Inferior parietal cortex (tissue), 1 donor: ENCODE measurements at regions not wholly inside any gene's neighbourhood (a gene's known extent, or its start where the extent isn't known, plus 50 kb on each side); places are given as distances from the start of the nearest gene placed in this dataset.
"Not testable (repeated sequence)": the region's sequence is repeated elsewhere in the genome, so short reads cannot be mapped to it uniquely, and the experiment has no call there.

Experiments used
- DNase-seq: peaks from one replicate; pipeline ENCODE4 v3.0.0-alpha.2; 2016; ENCODE audit errors: extremely low spot score

GRCh38 chr17:13785981-13786598 is 184.4 kb upstream of the HS3ST3A1 start:
- DNase-seq, result no peak

DNA sequence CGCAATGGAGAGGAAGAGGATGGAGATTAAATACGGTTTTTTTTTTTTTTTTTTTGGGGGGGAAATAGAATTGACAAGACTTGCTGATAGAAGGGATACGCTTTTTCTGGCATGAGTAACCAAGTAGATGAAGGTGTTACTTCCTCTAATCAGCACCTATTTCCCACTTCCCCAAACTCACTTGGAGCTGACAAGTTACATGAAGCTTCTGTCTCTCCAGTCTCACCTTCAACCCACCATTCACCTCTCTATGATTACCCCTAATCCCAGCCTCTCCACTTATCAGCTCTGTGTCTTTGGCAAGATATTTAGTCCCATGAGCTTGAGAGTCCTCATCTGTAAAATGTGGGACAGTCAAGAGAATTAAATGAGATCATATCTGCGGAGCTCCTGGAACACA is 185.9 kb upstream of the HS3ST3A1 start:
- DNase-seq, result no peak

DNA sequence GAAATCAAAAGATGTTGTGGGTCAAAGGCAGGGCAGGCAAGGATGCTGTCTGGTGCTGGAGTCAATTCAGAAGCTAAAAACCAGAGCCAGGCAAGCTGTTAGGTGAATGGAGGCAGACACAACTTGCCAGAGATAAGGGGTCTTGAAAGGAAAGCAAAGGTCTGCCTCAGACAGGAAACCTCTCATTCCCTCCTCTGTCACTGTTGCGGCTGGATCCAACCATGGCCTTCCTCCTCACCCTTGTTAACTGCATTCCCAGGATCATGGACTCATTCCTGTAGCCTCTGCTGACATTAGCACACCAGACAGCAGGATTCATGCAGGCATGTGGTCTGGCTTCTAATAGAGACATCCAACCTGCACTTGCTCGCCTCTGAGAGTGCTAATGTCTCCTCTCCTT is 186.7 kb upstream of the HS3ST3A1 start:
- no peak for DNase-seq

DNA sequence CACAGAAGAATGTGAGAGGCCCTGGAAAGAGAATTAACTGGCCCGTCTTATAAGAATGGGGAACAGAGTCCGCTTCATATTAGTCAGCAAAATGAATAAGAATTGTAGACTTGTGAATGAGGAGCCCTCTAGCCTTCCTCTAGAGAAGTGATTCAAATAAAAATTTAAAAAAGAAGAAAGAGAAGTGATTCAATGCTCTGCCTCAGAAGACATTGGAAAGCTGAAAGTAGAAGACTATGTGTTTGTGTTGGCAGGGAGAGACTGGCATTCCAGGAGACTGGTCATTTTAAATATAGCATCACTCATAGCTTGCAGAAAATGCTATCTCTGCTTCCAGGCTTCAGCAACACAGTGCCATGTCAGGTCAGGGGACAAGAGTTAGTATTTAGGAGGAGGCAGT is 190.6 kb upstream of the HS3ST3A1 start:
- DNase-seq, result no peak

DNA sequence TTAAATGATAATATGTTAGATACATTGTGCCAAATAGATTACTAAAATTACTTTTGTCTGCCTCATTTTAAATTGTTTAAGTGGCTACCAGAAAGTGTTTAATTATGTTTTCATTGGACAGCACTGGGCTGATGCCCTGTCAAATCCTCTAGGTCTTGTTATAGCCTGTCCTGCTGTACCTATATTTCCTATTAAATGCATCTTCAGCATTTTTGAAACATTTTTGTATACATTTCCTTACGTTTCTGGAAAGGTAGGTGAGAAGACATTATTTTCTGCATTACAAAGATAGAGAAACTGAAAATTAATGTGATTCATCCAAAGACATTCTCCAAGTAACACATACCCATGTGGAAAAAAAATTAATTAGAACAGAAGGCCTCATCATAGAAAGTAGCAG is 192.2 kb upstream of the HS3ST3A1 start:
- DNase-seq, result no peak

GRCh38 chr17:13797863-13798262 is 196.1 kb upstream of the HS3ST3A1 start:
- DNase-seq, result no peak

GRCh38 chr17:13806092-13806491 is 204.4 kb upstream of the HS3ST3A1 start:
- DNase-seq, result no peak

DNA sequence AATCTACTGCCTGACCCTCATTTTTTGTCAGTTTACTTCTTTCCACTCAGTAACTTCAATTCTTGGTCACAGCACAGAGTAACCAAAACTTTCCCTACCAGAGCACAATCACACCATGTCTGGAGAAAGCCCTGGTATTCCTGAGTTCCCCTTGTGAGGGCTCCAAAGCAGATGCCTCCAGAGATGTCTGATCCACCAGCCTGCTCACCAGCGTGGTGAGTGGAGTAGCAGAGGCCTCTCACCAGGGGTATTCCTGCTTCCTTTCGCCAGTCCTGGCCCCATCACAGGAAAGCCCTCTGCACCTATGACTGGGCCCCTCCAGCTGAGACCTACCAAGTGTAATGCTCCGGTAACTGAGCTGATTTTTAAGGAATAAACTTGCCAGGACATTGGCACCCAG is 205.4 kb upstream of the HS3ST3A1 start:
- DNase-seq, result no peak

DNA sequence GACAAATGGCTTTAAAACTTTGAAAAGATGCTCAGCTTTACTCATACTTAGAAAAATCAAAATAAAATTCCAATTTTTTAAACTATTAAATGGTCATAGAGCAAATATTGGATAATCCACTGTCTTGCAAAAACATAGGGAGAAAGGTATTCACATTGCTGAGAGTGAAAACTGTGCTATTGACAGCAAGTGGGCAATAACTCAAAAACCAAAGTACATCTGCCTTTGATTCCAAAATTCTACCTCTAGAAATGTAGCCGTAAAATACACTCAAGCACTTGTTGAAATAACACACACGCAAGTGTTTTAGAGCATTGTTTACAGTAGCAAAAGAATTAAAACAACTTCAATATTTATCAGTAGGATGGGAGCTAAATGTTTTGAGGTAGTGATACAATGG is 210.6 kb upstream of the HS3ST3A1 start:
- no peak for DNase-seq

DNA sequence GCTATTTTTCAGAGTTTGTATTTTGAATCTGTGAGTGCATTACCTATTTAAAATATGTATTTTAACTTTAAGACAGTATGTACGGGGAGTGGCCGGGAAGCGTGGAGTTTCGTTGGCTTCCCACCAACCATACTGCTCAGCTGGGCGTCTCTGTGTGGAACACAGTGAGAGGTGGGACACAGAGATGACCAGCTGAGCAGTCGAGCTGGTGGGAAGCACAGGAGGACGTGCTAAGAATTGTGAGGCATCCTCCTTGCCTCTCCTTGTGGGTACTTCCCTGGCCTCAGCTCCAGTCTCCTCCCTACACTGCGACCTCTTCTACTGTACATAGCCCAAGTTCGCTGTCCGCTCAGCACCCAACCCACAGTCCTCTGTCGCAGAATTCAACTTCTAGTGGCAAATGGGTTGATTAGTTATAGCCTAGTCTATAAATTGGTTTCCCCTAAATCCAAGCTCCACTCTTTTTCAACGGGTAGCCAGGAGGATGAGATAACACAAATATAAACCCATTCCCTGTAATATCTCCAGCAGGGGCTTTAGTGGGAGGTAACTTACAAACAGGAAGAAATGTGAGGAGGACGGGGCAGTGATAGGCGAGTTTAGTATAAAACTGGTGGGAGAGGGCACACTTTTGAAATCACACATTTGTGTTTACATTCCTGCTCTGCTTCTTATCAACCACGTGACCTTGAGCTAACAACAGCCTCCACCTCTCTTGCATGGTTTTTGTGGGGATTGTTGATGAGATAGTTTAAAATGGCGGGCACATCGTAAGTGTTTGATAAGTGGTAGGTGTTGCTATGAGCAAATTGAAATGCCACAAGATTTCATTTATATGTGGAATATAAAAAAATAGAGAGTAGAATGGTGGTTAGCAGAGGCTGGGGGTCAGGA is 211.9 kb upstream of the HS3ST3A1 start:
- no peak for DNase-seq

- DNase-seq, result no peak
These were observed 221.0 kb upstream of the HS3ST3A1 start for GRCh38 chr17:13822700-13823099.

DNA sequence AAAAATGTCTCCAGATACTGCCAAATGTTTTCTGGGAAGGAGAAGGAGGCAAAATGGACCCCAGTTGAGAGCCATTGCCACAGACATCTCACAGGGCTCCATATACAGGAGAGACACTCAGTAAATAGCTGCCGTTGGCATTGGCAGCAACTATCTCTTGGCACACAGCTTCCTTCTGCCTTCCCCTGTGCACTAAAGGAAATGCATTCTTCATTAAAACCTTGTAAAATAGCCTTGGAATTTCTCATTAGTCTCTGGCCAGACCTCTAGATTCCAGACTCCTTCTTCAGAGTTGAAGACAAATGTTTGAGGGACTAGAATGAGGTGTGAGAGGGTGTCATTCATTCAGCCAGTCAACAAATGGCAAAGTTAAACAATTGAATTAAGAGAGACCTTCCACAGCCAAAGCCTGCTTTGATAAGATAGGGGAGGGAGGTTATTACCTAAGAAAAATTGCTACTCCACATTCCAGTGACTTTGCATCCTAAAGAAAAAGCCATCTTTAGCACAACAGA is 223.9 kb upstream of the HS3ST3A1 start:
- no peak for DNase-seq

DNA sequence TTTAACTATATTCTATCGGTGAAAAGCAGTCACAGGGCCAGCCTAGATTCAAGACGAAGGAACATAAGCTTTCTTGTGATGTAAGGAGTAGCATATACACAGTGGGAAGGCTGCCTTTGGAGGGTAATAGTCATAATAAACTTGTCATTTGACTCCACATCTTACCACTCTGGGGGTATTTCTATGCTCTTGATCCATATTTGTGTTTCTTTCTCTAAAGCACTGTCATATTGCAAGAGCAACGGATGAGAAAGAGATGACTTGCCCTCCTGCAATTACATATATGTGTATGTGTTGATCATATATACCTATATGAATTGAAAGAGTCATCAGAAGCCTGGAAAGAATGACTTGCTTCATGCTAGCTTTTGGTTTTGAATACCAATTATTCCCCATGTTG is 225.4 kb upstream of the HS3ST3A1 start:
- DNase-seq, result no peak

DNA sequence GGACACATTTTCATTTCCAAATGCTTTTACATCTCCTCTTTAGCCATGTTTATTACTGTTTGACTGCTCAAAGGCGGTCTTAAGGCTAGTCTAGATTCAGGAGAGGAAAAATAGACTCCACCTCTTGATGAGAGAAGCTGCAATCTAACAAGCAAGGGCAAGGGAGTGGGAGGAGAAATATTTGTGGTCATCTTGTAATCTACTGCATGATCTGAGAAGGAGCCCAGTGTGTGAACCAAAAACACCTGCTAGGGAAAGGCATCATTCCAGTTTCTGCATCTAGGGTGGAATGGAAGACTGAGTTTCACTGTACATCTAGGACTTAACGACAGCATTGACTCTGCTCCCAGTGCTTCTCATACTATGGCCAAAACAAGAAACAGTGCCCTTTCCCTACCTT is 232.2 kb upstream of the HS3ST3A1 start:
- DNase-seq, result no peak

DNA sequence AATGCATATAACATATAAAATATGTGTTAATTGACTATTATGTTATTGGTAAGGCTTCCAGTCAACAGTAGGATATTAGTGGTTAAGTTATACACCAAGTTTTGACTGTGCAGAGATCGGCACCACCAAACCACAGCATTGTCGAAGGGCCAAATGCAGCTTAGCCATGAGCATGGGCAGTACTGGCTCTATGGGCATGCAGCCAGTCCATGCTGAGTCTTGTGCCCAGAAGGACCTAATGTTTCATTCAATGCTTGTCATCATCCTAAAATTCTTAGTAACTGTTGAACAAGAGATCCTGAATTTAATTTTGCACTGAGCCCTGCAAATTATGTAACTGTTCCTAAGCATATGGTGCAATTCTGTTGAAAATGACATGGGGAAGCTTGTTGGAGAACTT is 233.4 kb upstream of the HS3ST3A1 start:
- DNase-seq, result peak; percentile 7

GRCh38 chr17:13837417-13837816 is 231.9 kb upstream of the COX10 start:
- DNase-seq, result no peak

- no peak for DNase-seq
These were observed 229.1 kb upstream of the COX10 start for GRCh38 chr17:13840254-13840653.

- no peak for DNase-seq
These were observed 225.3 kb upstream of the COX10 start for GRCh38 chr17:13843862-13844635.

DNA sequence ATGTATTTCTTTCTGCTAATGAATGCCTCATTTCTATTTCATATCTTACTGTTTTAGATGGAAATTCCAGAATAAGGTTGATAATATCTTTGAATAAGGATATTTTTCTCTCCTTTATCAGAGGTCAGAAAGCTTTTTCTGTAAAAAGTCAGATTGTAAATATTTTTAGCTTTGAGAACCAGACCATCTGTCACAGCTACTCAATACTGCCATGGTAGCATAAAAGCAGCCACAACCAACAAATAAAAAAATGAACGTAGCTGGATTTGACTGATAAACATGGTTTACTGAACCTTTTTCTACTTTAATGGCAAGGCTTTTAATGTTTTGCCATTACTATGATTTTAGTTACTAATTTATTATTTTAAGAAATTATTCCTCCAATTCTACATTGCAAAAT is 217.4 kb upstream of the COX10 start:
- no peak for DNase-seq

- DNase-seq, result not testable (repeated sequence)
These were observed 213.6 kb upstream of the COX10 start for GRCh38 chr17:13855730-13856129.

- no peak for DNase-seq
These were observed 207.0 kb upstream of the COX10 start for GRCh38 chr17:13862346-13862745.

DNA sequence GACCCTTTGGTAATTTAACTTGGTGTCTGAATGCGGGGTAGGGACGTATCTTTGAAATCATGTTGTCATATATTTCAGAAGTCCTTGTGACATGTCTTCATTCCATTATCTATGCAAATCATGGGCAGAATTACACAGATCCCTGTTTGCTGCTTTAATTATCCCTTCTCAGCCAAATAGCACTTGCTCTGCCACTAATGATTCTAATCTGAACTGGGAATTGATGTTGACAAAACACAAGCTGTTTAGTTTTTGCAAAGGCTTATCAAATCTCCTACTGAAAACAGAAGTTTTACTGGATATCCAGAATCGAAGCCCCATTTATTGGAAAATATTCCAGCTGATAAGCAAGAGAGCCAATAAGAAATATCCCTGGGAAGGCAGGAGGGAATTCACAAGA is 205.9 kb upstream of the COX10 start:
- DNase-seq, result no peak
